Endothelial cell (in vitro differentiated cells): ENCODE measurements at regions not wholly inside any gene's neighbourhood (a gene's known extent, or its start where the extent isn't known, plus 50 kb on each side); places are given as distances from the start of the nearest gene placed in this dataset.

ENCODE experiments used
- DNase-seq: peaks from one replicate; pipeline ENCODE4 v3.0.0; 2021; ENCODE audit warnings: low spot score
- H3K27ac Mint-ChIP-seq: one replicate; pipeline ENCODE4 v1.8.0; 2021; ENCODE audit warnings: mixed read lengths, inconsistent platforms; ENCODE audit not compliant: unreplicated experiment
- H3K27me3 Mint-ChIP-seq: one replicate; pipeline ENCODE4 v1.8.0; 2021; ENCODE audit warnings: mild to moderate bottlenecking, moderate library complexity, mixed read lengths, inconsistent platforms; ENCODE audit not compliant: unreplicated experiment
- H3K36me3 Mint-ChIP-seq: one replicate; pipeline ENCODE4 v1.8.0; 2021; ENCODE audit warnings: mild to moderate bottlenecking, low read depth, mixed read lengths, inconsistent platforms; ENCODE audit not compliant: unreplicated experiment
- H3K4me1 Mint-ChIP-seq: one replicate; pipeline ENCODE4 v1.8.0; 2021; ENCODE audit warnings: mild to moderate bottlenecking, mixed read lengths, inconsistent platforms; ENCODE audit not compliant: unreplicated experiment
- H3K4me3 Mint-ChIP-seq: one replicate; pipeline ENCODE4 v1.8.0; 2021; ENCODE audit warnings: mild to moderate bottlenecking, mixed read lengths, inconsistent platforms; ENCODE audit not compliant: unreplicated experiment
- H3K9me3 Mint-ChIP-seq: one replicate; pipeline ENCODE4 v1.8.0; 2021; ENCODE audit warnings: mixed read lengths, inconsistent platforms; ENCODE audit not compliant: unreplicated experiment
- CTCF ChIP-seq: fragments of 200-600 bp; sonication (generic); IDR thresholded peaks from one replicate; pipeline ENCODE4 v1.5.0; 2021; ENCODE audit warnings: antibody characterized with exemption; ENCODE audit not compliant: unreplicated experiment

GRCh38 chr6:66948106-66948505 is 1241.1 kb upstream of the EYS start:
- Mint-ChIP-seq H3K36me3 (peaks cover 6% of the 10 kb centered on the region), H3K9me3 (peaks cover 4% of the 10 kb centered on the region), H3K4me1 (no peaks in the 10 kb centered on the region), H3K27me3 (peaks cover 2% of the 10 kb centered on the region), H3K4me3 (no peak overlapping the region), H3K27ac (no peak overlapping the region)
- no peak for DNase-seq
- no peak for TF ChIP-seq CTCF

- no peak for TF ChIP-seq CTCF
- Mint-ChIP-seq H3K4me1 (no peaks in the 10 kb centered on the region), H3K9me3 (peaks cover 11% of the 10 kb centered on the region), H3K36me3 (peaks cover 3% of the 10 kb centered on the region), H3K27ac (no peak overlapping the region), H3K4me3 (no peak overlapping the region), H3K27me3 (peaks cover 3% of the 10 kb centered on the region)
- DNase-seq = no peak
Measured at GRCh38 chr6:66940003-66940402, 1233.0 kb upstream of the EYS start.

GRCh38 chr6:66937180-66937579 is 1230.2 kb upstream of the EYS start:
- no peak for DNase-seq
- H3K27me3 Mint-ChIP-seq = peaks cover 4% of the 10 kb centered on the region
- no peak overlapping the region for H3K4me3 Mint-ChIP-seq
- peaks cover 3% of the 10 kb centered on the region for H3K36me3 Mint-ChIP-seq
- no peaks in the 10 kb centered on the region for H3K4me1 Mint-ChIP-seq
- no peak for TF ChIP-seq CTCF
- no peak overlapping the region for H3K27ac Mint-ChIP-seq
- peaks cover 11% of the 10 kb centered on the region for H3K9me3 Mint-ChIP-seq

- Mint-ChIP-seq H3K4me1 (no peaks in the 10 kb centered on the region), H3K27me3 (peaks cover 4% of the 10 kb centered on the region), H3K36me3 (peaks cover 3% of the 10 kb centered on the region), H3K9me3 (peaks cover 11% of the 10 kb centered on the region), H3K27ac (no peak overlapping the region), H3K4me3 (peak overlapping the region; percentile 69)
- TF ChIP-seq CTCF = no peak
- DNase-seq = no peak
Measured at GRCh38 chr6:66935612-66936011, 1228.6 kb upstream of the EYS start.

GRCh38 chr6:66931787-66932186 is 1224.8 kb upstream of the EYS start:
- Mint-ChIP-seq H3K4me1 (no peaks in the 10 kb centered on the region), H3K9me3 (peaks cover 10% of the 10 kb centered on the region), H3K27ac (no peak overlapping the region), H3K36me3 (peaks cover 4% of the 10 kb centered on the region), H3K27me3 (peaks cover 4% of the 10 kb centered on the region), H3K4me3 (no peak overlapping the region)
- TF ChIP-seq CTCF = no peak
- no peak for DNase-seq
